Dermis blood vessel endothelial cell (primary cell): ENCODE measurements at regions not wholly inside any gene's neighbourhood (a gene's known extent, or its start where the extent isn't known, plus 50 kb on each side); places are given as distances from the start of the nearest gene placed in this dataset.

ENCODE experiments used
- DNase-seq: peaks from one replicate; pipeline ENCODE4 v3.0.0; 2010

DNA sequence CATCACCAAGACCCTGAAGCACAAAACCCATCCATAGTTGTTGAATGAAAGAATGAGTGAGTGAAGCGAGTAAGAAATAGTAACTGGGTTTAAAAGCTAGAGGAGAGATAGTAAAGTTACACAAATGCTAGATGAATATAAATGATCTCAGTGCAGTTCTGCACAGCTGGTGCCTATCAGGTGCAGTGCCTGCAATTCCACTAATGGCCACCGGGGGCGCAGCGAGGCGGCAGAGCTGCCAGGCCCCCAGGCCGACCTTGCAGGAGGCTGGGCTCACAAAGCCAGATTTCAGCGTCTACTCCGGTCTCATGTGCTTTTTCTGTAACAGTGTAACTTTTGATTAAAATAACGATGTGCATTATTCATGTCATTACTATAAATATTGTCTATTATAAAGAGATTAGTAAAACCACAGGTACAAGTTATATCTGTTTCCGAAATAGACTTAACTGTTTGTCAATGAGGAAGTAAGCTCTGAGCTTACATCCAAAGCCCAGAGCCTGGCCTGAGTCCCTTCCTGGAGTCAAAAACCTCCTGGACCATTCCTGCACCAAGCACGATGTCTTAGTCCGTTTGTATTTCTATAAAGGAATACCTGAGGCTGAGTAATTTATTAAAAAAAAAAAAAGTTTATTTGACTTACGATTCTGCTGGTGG lies 477.6 kb downstream of the NPHP4 start:
- DNase-seq, result peak; percentile 66

DNA sequence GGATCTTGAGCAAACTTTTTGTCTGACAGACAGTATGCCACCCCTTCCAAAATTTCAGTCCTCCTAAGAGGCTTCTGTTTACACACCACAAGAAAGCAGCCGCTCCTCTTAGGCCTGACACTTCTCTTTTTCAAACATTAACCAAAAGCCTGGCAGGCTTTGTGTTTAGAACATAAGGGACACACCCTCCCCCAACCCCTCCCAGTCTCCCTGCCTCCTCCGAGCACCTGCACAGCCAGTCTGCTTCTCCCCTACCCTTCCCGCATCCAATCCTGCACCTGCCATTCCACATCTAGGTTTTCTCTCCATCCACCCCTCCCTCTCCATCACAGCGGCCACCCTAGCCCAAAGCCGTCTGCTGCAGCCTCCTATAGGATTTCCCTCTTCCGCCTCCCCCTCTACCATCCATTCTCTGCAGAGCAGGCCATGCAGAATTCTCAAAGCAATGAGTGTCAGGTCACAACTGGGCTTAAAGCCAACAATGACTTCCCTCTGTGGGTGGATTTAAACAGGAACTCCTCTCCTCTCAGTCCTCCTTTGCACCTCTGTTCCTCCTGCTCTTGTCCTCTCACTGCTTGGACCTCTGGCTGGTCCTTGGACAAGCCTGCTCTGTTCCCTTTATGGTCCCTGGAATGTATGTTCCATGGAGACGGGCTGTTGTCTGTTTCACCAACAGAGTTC lies 478.2 kb downstream of the NPHP4 start:
- DNase-seq, result no peak

DNA sequence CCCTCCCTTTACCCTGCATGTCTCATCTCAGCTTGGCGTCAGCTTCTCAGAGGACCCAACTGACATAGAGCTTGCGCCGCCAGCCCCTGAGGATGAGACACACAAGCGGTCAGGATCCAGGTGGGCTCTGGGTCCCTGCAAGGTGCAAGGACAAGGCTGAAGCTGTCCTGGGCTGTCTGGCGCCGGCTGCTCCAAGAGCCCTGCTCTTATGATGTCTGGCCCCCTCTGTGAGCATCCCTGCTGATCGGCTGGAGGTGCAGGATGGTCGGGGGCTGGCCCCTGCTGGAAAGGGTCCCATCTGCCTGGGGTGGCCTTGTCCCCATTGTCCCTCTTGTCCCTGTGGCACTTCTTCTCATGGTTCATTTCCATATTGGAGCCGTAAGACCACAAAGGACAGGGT lies 479.0 kb downstream of the NPHP4 start:
- no peak for DNase-seq

DNA sequence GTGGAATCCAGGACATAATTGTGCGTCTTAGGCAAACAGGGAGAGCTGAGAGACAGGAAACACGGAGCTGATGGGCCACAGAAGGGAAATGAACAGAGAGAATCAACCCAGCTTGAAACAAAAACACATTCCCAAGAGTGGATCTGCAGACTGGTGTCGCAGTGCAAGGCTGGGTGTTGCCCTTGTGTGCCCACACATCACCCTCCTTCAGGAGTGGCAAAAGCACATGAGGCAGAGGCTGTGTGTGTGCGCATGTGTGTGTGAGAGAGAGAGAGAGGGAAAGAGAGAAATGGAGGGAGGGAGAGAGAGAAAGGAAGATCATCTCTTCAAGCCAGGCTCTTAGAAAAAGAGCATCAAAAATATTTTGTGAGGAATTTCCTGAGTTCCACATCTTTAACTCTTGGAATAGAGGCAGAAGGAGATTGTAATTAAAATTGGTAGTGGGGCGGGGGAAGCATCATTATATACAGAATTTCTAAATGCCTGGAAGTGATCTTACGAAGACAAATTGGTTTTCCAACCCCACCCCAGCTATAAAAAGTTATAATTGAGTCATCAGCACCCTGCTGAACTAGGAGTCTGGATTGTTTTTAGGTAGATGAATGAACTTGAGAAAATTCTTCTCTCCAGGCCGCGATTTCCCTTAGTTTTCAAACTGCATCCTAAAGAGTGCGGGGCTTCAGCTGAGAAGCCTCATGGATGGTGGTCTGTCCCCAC lies 480.7 kb downstream of the NPHP4 start:
- no peak for DNase-seq

DNA sequence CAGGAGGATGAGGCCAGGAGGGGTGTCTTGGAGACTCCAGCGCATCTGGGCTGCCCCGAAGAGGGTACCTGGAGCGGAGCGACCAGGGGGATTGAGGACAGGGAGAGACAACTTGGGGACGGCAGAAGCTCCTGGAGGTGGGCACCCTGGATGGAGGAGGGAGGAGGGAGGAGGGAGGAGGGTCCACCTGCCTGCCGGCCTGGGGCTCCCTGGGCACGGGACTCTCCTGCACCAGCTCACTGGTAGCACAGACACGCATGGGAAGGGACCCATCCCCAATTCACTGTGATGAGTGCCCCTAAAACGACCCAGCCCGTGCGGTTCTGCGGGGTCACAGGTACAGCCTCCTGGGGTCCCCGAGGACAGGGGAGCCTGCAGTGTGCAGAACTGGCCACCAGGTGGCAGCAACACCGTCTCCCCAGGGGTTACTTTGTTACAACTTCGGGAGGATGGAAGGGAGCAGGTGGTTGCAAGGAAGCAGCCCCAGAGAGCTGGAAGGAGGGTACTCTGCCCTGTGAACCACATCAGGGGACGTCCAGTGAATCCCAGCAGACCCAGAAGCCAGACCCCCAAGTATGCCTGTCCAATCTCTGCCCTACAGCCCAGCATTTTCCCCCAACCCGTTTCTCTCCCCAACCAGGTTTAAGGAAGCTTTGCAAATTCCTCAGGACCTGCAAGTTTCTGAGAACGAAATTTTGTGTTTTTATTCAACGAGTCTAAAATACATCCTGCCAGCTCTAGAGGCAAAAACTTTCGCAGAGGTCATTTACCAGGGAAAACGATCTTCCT lies 482.4 kb downstream of the NPHP4 start:
- DNase-seq, result peak; percentile 71

DNA sequence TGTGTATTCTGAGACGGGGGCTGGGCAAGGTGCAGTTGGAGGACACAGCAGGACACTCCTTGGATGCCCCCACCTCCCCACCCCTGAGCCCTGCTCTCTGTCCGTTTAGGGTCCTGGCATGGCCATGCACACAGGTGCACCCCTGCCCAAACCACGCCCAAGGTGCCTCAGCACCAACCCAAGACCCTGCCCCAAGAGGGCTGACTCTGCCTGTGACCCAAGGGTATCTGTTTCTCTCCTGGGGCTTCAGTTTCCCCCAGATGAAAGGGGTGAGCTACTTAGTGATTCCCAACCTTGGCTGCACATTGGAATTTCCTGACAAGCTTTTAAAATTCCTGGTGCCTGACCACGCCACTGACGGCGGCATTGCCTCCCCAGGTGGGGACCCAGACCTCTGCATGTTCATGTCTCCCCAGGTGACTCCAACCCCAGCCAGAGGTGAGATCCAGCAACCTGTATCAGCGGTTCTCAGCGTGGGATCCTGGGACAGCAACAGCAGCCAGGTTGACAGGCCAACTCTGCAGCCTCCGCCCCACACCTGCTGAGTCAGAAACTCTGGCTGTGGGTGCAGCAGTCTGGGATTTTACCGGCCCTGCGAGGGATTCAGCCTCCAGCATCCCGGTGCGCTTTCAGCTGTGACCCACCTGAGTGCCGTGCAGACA lies 483.4 kb downstream of the NPHP4 start:
- DNase-seq, result no peak

DNA sequence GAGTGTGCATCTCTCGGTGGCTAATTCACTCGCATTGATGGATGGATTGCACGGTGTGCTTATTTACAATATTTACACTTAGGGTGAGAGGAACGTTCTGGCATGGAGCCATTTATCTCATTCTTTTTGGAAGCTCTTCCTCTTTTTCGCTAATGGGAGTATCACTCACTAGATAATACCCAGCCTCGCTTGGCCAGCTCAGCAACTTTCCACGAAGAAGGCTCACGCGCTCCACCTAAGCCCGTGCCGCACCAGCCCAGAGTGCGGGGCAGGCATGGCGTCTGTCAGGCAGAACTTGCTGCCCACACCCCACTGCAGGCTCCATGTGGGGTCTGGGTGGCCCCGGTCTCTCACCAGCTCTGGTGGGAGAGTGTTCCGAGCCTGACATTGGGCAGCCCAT lies 484.9 kb downstream of the NPHP4 start:
- no peak for DNase-seq

DNA sequence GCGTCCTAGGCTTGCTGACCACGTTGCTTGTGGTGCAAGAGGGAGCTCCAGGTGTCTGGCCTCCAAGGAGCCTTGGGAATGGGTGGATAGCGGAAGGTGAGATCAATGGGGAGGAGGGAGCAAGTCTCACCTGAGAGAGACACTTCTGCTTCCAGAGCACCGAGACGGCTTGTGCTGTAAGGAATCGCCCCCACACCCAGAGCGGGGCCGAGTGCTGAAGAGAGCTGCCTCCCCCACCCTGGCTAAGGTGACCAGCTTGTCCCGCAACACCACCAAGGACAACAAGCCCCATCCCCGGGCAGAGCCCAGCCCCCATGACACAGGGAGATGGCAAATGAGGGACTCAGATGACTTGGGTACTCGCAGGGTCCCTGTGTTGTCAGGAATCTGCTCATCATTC lies 485.6 kb downstream of the NPHP4 start:
- DNase-seq, result no peak

DNA sequence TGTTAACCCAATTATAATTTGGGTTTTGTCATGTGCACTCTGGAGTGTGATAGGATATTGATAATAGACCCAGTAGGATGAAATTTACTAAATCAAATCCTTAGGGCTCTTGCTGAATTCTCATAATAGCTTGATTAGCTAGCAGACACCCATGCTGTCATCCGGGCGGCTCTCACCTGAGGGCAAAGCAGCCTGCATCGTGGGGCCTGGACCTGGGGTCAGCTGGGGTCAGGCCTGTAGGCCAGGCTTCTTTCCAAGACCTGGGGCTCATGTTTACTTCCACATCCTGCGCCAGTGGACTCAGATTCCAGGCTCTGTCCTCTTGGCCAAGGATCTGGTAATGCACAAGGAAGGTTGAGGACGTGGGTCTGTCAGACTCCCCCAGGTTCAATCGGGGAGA lies 486.3 kb downstream of the NPHP4 start:
- DNase-seq, result no peak

DNA sequence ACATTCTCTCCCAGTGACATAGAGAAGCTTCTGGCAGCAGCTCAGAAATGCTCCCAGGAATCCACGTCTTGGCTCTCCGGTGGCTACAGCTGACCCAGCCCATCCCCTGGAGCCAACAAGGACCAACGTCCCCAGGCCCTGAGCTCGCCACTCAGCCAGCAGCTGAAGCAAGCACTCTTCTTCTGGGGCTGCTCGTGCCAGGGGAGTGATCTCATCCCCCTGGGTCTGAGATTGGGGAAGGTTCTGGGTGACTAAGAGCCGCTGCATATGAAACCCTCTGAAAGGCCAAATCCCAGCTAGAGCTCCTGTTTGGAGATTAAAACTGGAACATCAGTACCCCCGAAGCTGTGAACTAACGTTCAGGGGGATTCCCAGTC lies 487.9 kb downstream of the NPHP4 start:
- no peak for DNase-seq

DNA sequence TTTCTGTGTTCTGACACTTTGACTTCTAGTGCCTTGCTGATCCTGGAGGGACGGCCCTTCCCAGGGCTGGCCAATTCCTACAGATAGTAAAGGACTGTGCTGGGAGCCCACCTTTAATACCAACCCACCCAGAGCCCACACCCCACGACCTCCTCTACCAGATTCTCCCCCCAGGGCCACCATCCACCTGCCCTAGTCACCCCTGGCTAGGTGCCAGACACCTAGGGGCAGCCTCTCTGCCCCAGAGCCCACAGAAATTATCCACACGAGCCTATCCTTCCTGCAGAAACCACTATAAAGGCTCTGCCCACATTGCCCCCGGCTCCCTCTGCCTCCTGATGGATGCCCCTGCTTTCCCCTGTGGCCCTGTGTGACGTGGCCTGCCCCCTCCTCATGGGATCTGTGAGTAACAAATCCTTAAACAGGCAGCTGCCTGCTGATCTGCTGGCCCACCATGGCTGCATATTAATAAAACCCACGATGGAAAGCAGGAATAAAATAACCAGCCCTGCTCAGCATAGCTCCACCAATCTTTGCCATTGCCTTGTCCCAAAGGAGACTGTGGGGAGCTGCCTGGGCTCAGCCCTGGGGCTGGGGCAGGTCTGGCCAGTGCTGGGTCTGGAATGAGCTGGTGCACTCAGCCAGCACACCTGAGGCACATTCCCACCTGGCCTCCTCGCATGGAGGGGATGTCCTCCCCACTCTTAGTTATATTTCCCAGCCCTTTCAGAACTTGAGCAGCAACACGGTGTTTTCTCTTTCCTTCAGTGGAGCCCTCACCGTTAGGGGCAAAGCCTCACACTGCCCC lies 488.5 kb downstream of the NPHP4 start:
- no peak for DNase-seq

DNA sequence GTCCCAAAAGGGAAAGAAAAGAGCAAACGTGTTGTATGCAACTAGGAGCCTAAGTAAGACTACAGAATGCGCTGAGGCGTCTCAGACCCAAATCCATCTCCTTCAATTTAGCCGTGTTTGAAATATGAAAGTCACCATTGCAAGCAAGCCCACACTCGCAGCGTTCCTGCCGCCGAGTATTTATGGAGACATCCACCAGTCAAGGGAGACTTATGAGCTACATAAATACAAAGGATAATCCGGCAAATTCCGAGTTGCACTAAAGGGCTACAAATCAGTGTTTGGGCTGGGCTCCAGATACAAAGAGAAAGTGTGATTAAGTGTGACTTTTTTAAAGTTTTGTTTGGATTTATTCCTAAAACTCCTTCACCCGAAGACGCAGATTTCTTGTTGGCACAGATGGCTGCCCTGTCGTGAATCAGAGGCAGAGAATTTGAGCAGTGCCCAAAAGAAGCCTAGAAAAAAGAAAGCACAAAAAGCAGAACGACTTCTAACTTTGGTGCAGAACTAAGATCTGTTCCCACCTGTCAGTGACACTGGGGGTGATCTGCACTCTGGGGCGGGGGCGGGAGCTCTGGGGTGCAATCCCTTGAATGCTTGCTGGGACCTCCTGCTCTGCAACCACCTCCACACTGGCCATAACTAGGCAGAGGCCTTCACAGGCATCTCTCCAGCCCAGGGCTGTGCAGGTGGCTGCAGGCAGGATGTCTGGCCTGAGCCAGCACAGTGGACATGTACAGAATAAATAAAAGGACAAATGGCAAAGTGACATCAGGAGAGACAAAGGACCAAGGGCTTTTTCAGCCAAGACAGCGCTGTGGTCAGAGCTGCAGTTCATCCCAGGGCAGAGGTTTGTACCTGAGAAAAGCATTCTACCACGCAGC lies 489.7 kb downstream of the NPHP4 start:
- DNase-seq, result no peak

DNA sequence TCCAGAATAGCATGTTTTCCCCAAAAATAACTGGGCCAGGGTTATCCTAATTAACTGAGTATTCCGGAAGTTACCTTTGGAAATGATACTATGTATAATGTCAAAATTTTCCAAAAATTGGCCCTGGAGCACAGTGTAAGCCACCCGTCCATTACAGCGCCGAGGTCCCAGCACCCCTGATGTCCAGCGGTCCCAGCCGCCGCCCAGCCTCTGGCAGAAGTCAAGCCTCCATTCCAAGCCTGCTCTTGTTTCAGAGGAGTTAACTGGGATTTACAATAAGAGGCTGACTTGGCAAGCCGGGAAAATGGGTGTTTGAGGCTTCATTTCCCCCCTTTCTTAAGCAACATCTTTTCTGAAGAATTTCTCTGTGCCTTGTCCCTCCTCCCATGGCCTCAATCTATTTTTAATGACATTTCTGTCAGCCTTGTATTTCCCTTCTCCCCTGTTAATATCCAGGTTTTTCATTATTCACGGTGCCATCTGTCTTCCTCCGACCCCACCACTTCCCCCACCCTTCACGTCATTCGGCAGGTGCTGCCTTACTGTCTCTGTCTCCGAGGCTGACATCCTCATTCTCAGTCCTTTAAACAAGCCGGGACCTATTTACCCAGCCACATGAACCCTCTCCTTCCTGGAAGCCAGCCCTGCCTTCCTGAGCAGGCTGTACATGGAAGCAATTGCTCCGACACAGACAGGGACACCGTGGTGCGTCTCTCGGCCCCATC lies 490.9 kb downstream of the NPHP4 start:
- no peak for DNase-seq

DNA sequence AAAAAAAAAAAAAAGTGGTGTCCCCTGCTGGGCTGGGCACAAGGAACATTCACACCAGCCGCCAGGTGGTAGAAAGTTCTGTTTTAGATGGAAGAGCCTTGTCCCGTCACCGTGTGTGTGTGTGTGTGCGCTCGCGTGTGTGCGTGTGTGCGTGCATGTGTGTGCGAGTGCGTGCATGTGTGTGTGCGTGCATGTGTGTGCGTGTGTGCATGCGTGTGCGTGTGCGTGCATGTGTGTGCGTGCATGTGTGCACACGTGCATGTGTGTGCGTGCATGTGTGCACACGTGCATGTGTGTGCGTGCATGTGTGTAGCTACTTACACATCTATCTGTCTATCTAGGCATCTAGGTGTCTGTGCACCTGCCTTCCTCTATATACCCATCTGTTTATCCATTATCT lies 491.7 kb downstream of the NPHP4 start:
- no peak for DNase-seq

DNA sequence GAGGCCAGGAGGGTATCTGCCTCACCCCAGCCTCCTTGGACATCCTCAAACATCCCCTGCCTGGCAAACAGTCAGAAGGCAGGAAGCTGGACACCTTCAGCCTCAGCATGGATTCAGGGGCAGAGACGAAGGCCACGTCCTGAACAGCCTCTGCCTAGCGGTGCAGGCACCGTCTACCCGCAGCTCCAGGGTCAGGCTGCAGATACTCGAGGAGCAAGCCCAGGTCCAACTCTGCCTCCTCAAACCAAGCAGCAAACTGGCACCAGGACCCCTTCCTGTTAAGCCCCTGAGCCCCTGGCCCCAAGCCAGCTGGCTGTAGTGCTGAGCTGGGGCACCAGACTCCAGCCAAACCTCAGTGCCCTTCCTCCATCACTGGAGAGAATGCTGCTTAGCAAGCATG lies 494.7 kb downstream of the NPHP4 start:
- DNase-seq, result no peak

DNA sequence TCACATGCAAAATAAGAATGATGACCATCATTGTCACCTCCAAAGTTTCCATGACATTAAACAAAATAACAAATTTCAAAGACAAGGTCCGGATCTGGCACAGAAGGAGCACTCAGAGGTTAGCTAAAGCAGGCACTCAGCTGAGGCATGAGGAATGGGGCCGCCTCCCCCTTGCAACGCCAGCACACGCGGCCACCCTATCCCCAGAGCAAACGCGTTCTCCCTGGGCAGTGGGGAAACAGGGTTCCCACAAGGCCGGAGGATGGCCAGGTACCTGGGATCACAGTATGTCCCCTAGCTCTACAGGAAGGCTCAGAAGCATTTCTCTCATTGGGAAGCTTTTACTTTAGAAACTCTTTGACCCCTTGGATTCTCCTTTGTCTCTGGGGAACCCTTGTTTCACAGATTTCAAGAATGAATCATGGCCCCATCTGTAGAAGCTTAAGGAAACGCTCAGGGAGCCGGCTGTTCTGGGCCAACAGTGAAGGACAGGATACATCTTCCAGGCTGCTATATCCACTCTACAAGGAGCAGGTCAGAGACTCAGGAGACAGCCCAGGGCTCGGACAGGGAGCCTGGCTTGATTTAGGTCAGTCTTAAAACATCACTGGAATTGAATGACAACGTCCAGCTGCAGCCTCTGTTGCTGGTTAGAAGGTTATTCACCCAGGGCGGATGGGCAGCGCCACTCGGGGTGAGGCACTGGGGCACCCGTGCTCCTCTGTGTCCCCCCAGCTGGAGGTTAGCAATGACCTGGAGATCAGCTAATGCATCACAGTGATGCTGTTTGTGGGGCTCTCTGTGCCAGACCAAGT lies 496.4 kb downstream of the NPHP4 start:
- DNase-seq, result no peak

DNA sequence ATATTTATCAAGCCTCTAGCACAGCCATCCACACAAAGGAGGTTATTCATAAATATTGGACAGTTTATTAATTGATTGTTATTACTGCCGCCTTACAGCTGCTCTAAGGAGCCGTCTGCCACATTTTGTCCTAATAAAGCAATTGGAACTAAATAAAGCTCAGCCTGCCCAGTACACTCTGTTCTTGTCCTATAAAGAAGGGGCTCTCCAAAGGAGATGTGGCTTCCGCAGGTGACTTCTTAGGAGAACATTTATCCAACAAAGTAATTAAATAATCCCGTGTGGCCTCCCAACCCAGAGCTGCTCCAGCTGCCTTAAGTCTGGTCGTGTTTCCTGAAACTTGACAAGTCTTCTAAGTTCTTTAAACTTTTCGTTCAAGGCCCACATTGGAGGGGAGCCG lies 497.7 kb downstream of the NPHP4 start:
- DNase-seq, result no peak

DNA sequence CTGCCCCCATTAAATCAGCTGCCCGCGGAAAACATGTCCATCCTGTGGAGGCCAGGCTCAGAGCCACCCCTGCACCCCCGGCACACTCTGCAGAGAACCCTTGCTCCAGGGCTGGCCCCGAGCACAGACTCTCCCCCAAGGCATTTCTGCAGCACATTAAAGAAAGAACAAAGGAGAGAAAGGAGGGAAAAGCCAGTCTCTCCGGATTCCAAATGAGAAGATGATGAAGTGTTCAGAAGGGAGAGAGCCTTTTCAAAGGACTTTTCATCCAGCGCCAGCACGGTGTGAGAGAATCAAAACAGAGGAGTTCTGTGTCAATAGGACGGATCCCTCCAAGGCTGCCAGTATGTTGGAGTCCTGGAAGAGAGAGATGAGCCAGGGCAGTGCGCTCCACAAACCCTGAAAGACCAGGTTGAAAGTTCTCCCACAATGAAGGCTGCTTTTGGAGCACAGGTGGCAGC lies 498.3 kb downstream of the NPHP4 start:
- DNase-seq, result no peak

DNA sequence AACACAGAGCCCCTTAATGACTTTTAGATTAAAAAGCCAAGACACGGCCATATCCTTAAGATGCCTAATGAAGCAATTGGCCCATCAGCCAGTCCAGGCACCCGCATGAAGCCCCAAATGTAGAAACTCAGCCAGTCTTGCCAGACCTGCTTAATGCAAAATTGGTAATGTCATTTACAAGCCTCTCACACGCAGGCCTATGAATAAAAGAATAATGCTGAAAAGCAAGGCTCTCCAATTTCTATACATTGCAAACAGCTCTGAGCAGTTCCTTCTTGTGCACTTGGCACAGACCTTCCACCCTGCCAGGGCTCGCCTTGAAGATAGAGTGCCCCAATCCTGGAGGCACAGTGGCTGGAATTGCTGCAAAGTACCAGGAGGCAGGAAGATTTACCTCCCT lies 498.9 kb downstream of the NPHP4 start:
- DNase-seq, result no peak
